ENCODE measurements at regions not wholly inside any gene's neighbourhood (a gene's known extent, or its start where the extent isn't known, plus 50 kb on each side); places are given as distances from the start of the nearest gene placed in this dataset.

- Histone ChIP-seq H3K18ac (ENCODE audit: low read depth, low read length) (no peak overlapping the region), H3K4me3 (ENCODE audit: insufficient read depth, low read depth, low read length) (no peak overlapping the region), H3K56ac (ENCODE audit: extremely low read depth, insufficient read depth, low read length) (no peak overlapping the region), H4K8ac (ENCODE audit: low read depth in 2 of 2, low read length in 2 of 2) (no peak overlapping the region), H2AK9ac (replicated peaks; ENCODE audit: low read depth, low read length, poor library complexity) (no peak overlapping the region), H3K14ac (replicated peaks; ENCODE audit: low read depth, low read length) (no peak overlapping the region), H3K9ac (ENCODE audit: low read depth, low read length) (no peak overlapping the region), H4K91ac (ENCODE audit: insufficient read depth, low read depth, low read length) (no peak overlapping the region), H4K5ac (ENCODE audit: low read depth, low read length) (no peak overlapping the region), H2BK5ac (ENCODE audit: low read depth, low read length, poor library complexity, severe bottlenecking) (no peak overlapping the region), H3K4me1 (ENCODE audit: control insufficient read depth, insufficient read depth, low read length) (no peaks in the 10 kb centered on the region), H3K4me2 (ENCODE audit: low read depth, low read length) (no peak overlapping the region), H3K4ac (ENCODE audit: low read depth, low read length) (no peak overlapping the region), H3K27ac (ENCODE audit: insufficient read depth, low read length) (no peak overlapping the region), H3K36me3 (ENCODE audit: control insufficient read depth, insufficient read depth, low read length) (no peaks in the 10 kb centered on the region), H2AFZ (replicated peaks; ENCODE audit: low read length, poor library complexity) (no peak overlapping the region), H2BK15ac (ENCODE audit: low read depth, low read length) (no peak overlapping the region), H3K9me3 (ENCODE audit: control insufficient read depth, insufficient read depth, low read length) (peaks cover 17% of the 10 kb centered on the region), H3K27me3 (ENCODE audit: control insufficient read depth, insufficient read depth, low read length) (no peaks in the 10 kb centered on the region), H3K23ac (ENCODE audit: low read depth, low read length) (no peak overlapping the region), H2AK5ac (ENCODE audit: low read depth, low read length) (no peak overlapping the region), H3K9me1 (ENCODE audit: insufficient read depth, low read length) (no peaks in the 10 kb centered on the region), H4K20me1 (ENCODE audit: insufficient read depth, low read length) (no peaks in the 10 kb centered on the region), H2BK120ac (ENCODE audit: low read depth, low read length) (no peak overlapping the region), H3K79me1 (ENCODE audit: low read depth in 1 of 2, low read length in 2 of 2) (no peaks in the 10 kb centered on the region), H2BK20ac (ENCODE audit: low read depth, low read length) (no peak overlapping the region)
- BruUV-seq (replicated peaks): no TSS peak
- POLR2A ChIA-PET (ENCODE audit: unreplicated experiment): no interaction called here
- no peak for TF ChIP-seq POLR2A (IDR thresholded peaks at IDR 0.05; ENCODE audit: low read depth, low read length)
- no peak for TF ChIP-seq CEBPB (IDR thresholded peaks at IDR 0.05; ENCODE audit: low read depth, low read length)
- TF ChIP-seq MAFK (IDR thresholded peaks at IDR 0.05; ENCODE audit: low read depth, low read length): no peak
- TF ChIP-seq MAZ (IDR thresholded peaks at IDR 0.05; ENCODE audit: borderline replicate concordance, low read depth, low read length): no peak
- TF ChIP-seq MXI1 (IDR thresholded peaks at IDR 0.05; ENCODE audit: borderline replicate concordance, low read depth, low read length): no peak
- in situ Hi-C loops (cut with MboI; ENCODE audit: low sequenced_read_pairs) (no loop called here), dilution Hi-C loops (cut with HindIII; ENCODE audit: low sequenced_read_pairs, unreplicated experiment) (no loop called here), intact Hi-C loops (cut with micrococcal nuclease) (no loop called here)
- whole genome bisulfite sequencing, 2 experiments (ENCODE audit: extremely low coverage in 2 of 2, insufficient read length in 1 of 2): no CpG with 5 or more reads among the region's 5 CpGs
- DNase-seq: no peak
- no peak for ATAC-seq (ENCODE audit: low read depth)
- CTCF ChIA-PET: no interaction called here
Observed at GRCh38 chr14:98262566-98262965, 1009.4 kb downstream of the BCL11B start.

Measured in IMR-90 (cell line).